ENCODE measurements at regions not wholly inside any gene's neighbourhood (a gene's known extent, or its start where the extent isn't known, plus 50 kb on each side); places are given as distances from the start of the nearest gene placed in this dataset.
"Not testable (repeated sequence)": the region's sequence is repeated elsewhere in the genome, so short reads cannot be mapped to it uniquely, and the experiment has no call there.

GRCh38 chr11:71721840-71722239 is 111.2 kb upstream of the DEFB108B start:
- DNase-seq (ENCODE audit: low spot score) = peak; percentile 6

GRCh38 chr11:71723991-71724390 is 109.0 kb upstream of the DEFB108B start:
- DNase-seq (ENCODE audit: low spot score) = not testable (repeated sequence)

DNA sequence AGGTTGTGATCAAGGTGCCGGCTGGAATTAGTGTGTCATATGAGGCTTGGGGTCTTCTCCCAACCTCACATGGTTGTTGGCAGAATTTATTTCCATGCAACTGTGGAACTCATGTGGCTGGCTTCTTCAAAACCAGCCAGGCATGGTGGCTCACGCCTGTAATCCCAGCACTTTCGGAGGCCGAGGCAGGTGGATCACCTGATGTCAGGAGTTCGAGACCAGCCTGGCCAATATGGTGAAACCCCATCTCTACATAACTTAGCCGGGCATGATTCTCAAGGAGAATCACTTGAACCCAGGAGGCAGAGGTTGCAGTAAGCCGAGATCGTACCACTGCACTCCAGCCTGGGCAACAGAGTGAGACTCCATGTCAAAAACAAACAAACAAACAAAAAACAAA is 102.3 kb upstream of the DEFB108B start:
- not testable (repeated sequence) for DNase-seq (ENCODE audit: low spot score)

GRCh38 chr11:71734368-71734767 is 98.6 kb upstream of the DEFB108B start:
- DNase-seq (ENCODE audit: low spot score) = not testable (repeated sequence)

DNA sequence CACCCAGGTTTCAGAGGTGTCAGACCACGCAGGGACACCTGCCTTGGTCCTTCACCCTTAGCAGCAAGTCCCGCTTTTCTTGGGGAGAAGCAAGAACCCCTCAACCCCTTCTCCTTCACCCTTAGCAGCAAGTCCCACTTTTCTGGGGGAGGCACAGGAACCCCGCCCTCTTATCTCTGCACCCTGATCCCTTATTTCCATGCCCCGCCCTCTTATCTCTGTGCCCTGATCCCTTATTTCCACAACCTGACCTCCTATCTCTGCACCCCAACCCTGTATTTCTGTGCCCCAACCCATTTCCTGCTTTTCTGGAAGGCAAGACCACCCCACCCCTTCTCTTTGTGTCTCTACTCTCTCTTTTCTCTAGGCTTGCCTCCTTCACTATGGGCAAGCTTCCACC is 94.7 kb upstream of the DEFB108B start:
- not testable (repeated sequence) for DNase-seq (ENCODE audit: low spot score)

DNA sequence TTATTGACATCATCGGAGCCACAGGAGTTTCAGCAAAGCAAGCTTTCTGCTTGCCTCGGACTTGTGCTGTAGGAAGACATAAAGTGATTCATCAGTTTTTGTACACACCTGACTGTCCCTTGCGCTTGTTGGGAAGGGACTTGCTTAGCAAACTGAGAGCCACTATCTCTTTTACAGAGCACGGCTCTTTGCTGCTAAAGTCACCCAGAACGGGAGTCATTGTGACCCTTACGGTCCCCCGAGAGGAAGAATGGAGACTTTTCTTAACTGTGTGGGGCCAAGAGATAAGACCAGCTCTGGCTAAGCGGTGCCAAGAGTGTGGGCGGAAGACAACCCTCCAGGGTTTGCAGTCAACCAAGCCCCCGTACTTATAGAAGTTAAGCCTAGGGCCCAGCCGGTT is 89.6 kb upstream of the DEFB108B start:
- not testable (repeated sequence) for DNase-seq (ENCODE audit: low spot score)

DNA sequence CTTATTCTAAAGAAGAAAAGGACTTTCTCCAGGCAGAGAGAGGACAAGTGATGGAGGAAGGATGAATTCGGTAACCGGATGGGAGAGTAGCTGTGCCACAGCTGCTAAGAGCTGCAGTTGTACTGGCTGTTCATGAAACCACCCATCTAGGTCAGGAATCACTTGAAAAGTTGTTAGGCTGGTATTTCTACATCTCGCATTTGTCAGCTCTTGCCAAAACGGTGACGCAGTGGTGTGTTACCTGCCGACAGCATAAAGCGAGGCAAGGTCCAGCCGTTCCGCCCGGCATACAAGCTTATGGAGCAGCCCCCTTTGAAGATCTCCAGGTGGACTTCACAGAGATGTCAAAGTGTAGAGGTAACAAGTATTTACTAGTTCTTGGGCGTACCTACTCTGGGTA is 87.3 kb upstream of the DEFB108B start:
- not testable (repeated sequence) for DNase-seq (ENCODE audit: low spot score)

DNA sequence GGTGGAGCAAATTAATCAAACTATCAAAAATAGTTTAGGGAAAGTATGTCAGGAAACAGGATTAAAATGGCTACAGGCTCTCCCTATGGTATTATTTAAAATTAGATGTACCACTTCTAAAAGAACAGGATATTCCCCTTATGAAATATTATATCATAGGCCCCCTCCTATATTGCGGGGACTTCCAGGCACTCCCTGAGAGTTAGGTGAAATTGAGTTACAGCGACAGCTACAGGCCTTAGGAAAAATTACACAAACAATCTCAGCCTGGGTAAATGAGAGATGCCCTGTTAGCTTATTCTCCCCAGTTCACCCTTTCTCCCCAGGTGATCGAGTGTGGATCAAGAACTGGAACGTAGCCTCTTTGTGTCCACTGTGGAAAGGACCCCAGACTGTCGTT is 86.7 kb upstream of the DEFB108B start:
- DNase-seq (ENCODE audit: low spot score) = not testable (repeated sequence)

DNA sequence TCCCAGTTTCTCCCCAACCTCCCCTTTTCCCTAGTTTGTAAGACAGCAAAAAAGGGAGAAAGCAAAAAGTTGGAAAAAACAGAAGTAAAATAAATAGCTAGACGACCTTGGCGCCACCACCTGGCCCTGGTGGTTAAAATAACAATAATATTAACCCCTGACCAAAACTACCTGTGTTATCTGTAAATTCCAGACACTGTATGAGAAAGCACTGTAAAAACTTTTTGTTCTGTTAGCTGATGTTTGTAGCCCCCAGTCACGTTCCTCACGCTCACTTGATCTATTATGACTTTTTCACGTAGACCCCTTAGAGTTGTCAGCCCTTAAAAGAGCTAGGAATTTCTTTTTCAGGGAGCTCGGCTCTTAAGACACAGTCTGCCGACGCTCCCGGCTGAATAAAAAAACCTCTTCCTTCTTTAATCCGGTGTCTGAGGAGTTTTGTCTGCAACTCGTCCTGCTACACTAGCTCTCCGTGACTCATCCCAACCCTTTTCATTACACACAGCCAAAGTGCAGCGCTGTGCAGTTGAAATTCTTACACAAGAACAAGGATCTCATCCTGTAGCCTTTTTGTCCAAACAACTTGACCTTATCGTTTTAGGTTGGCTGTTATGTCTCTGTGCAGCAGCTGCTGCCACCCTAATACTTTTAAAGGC is 83.9 kb upstream of the DEFB108B start:
- DNase-seq (ENCODE audit: low spot score) = peak; percentile 21

GRCh38 chr11:71750908-71751307 is 82.1 kb upstream of the DEFB108B start:
- DNase-seq (ENCODE audit: low spot score) = not testable (repeated sequence)

- not testable (repeated sequence) for DNase-seq (ENCODE audit: low spot score)
These were observed 68.1 kb upstream of the DEFB108B start for GRCh38 chr11:71764695-71765491.

DNA sequence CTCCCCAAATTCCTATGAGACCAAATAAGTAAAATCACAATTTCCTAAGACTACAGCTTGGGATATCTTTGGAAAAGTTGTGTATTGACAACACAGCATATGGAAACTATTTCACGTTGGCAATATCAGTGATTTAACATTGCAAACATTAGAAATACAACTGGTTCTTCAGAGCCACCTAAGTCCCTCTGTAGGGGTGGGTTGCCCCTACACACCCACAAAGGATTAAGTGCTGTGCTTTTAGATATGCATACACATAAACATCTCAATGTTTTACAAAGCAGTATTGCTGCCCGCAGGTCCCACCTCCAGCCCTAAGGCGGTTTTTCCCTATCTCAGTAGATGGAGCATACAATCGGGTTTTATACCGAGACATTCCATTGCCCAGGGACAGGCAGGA is 66.0 kb upstream of the DEFB108B start:
- DNase-seq (ENCODE audit: low spot score) = not testable (repeated sequence)

GRCh38 chr11:71772193-71772592 is 60.8 kb upstream of the DEFB108B start:
- not testable (repeated sequence) for DNase-seq (ENCODE audit: low spot score)

DNA sequence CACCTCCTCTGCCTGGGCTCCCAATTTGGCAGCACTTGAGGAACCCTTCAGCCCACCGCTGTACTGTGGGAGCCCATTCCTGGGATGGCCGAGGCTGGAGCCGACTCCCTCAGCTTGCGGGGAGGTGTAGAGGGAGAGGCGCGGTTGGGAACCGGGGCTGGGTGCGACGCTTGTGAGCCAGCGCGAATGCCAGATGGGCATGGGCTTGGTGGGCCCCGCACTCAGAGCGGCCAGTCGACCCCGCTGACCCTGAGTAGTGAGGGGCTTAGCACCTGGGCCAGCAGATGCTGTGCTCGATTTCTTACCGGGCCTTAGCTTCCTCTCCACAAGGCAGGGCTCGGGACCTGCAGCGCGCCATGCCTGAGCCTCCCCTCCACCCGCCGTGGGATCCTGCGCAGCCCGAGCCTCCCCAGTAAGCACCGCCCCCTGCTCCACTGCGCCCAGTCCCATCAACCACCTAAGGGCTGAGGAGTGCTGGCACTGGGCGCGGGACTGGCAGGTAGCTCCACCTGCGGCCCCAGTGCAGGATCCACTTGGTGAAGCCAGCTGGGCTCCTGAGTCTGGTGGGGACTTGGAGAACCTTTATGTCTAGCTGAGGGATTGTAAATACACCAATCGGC is 58.3 kb upstream of the DEFB108B start:
- no peak for DNase-seq (ENCODE audit: low spot score)

- peak; percentile 14 for DNase-seq (ENCODE audit: low spot score)
These were observed 52.9 kb upstream of the DEFB108B start for GRCh38 chr11:71780116-71780515.

DNA sequence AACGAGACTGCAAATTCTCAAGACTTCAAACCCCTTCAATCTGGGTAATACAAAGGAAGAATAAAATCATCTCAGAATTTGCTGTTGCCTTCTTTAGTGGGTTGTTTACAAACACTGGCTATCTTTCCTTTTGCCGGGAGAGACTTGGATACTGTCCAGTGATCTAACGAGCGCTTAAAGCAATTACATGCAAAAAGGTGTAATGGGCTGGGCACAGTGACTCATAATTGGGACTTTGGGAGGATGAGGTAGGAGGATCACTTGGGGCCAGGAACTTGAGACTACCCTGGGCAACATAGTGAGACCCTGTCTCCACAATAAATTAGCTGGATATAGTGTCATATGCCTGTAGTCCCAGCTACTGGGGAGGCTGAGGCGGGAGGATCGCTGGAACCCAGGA is 52.2 kb upstream of the DEFB108B start:
- DNase-seq (ENCODE audit: low spot score) = peak; percentile 11

- DNase-seq (ENCODE audit: low spot score) = not testable (repeated sequence)
These were observed 51.5 kb upstream of the DEFB108B start for GRCh38 chr11:71781491-71781890.

DNA sequence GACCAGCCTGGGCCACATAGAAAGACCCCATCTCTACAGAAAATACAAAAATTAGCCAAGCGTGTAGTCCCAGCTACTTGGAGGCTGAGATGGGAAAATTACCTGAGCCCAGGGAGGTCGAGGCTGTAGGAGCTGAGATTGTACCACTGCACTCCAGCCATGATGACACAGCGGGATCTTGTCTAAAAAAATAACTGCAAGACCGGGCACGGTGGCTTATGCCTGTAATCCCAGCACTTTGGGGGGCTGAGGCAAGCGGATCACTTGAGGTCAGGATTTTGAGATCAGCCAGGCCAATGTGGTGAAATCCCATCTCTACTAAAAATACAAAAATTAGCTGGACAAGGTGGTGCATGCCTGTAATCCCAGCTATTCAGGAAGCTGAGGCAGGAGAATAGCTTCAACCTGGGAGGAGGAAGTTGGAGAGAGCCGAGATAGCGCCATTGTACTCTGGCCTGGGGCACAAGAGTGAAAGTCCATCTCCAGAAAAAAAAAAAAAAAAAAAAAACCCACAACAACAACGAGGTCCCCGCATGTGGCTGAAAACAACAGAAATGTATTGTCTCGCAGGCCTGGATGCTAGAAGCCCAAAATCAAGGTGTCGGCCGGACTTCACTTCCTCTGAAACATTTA is 50.7 kb upstream of the DEFB108B start:
- DNase-seq (ENCODE audit: low spot score) = not testable (repeated sequence)

GRCh38 chr11:71783191-71783590 is 49.8 kb upstream of the DEFB108B start:
- not testable (repeated sequence) for DNase-seq (ENCODE audit: low spot score)
